Trophoblast cell (in vitro differentiated cells and primary cell): ENCODE measurements at regions not wholly inside any gene's neighbourhood (a gene's known extent, or its start where the extent isn't known, plus 50 kb on each side); places are given as distances from the start of the nearest gene placed in this dataset.
"Not testable (repeated sequence)": the region's sequence is repeated elsewhere in the genome, so short reads cannot be mapped to it uniquely, and the experiment has no call there.

ENCODE experiments used
- DNase-seq, 2 donors: peaks; one replicate each; pipeline ENCODE4 v3.0.0-alpha.2; 2016
- H2AFZ ChIP-seq: 2 replicates; pipeline ENCODE4 v1.6.1; 2013; ENCODE audit warnings: low read length, moderate library complexity, mild to moderate bottlenecking; ENCODE audit not compliant: insufficient read depth, poor library complexity
- H2AK5ac ChIP-seq: 2 replicates; pipeline ENCODE4 v1.6.1; 2013; ENCODE audit warnings: mild to moderate bottlenecking, low read length
- H2BK120ac ChIP-seq: 2 replicates; pipeline ENCODE4 v1.6.1; 2013; ENCODE audit warnings: low read length, mild to moderate bottlenecking, moderate library complexity; ENCODE audit not compliant: insufficient read depth, poor library complexity
- H2BK12ac ChIP-seq: 2 replicates; pipeline ENCODE4 v1.6.1; 2013; ENCODE audit warnings: mild to moderate bottlenecking, low read length, moderate library complexity
- H2BK5ac ChIP-seq: 2 replicates; pipeline ENCODE4 v1.6.1; 2013; ENCODE audit warnings: low read length, low read depth, moderate library complexity, mild to moderate bottlenecking; ENCODE audit not compliant: poor library complexity
- H3K14ac ChIP-seq: 2 replicates; pipeline ENCODE4 v1.6.1; 2013; ENCODE audit warnings: mild to moderate bottlenecking, low read length
- H3K18ac ChIP-seq: 2 replicates; pipeline ENCODE4 v1.6.1; 2013; ENCODE audit warnings: mild to moderate bottlenecking, low read length
- H3K23ac ChIP-seq: 2 replicates; pipeline ENCODE4 v1.6.1; 2013; ENCODE audit warnings: low read length
- H3K27ac ChIP-seq: 2 replicates; pipeline ENCODE4 v1.5.1; 2013; ENCODE audit warnings: low read depth, mild to moderate bottlenecking, inconsistent platforms, low read length, moderate library complexity
- H3K27me3 ChIP-seq: 2 replicates; pipeline ENCODE4 v1.6.1; 2013; ENCODE audit warnings: inconsistent platforms, mild to moderate bottlenecking, low read length, moderate library complexity; ENCODE audit not compliant: insufficient read depth
- H3K36me3 ChIP-seq, 2 experiments: 1 replicate in 1 of 2; 2 replicates in 1 of 2; pipeline ENCODE4 v1.6.1; 2013; ENCODE audit warnings: low read length in 2 of 2, mild to moderate bottlenecking in 2 of 2, moderate library complexity in 1 of 2; ENCODE audit not compliant: insufficient read depth in 2 of 2, control insufficient read depth in 1 of 2
- H3K4ac ChIP-seq: 2 replicates; pipeline ENCODE4 v1.6.1; 2013; ENCODE audit warnings: low read depth, mild to moderate bottlenecking, low read length, moderate library complexity
- H3K4me1 ChIP-seq, 2 experiments: 1 replicate in 1 of 2; 2 replicates in 1 of 2; pipeline ENCODE4 v1.6.1; 2013; ENCODE audit warnings: low read length in 2 of 2, mild to moderate bottlenecking in 2 of 2, moderate library complexity in 1 of 2; ENCODE audit not compliant: insufficient read depth in 2 of 2, control insufficient read depth in 1 of 2
- H3K4me2 ChIP-seq: 2 replicates; pipeline ENCODE4 v1.6.1; 2013; ENCODE audit warnings: inconsistent platforms, mild to moderate bottlenecking, low read length, moderate library complexity
- H3K4me3 ChIP-seq: 2 replicates; pipeline ENCODE4 v1.5.1; 2013; ENCODE audit warnings: mild to moderate bottlenecking, low read depth, low read length, inconsistent platforms
- H3K79me1 ChIP-seq: one replicate; pipeline ENCODE4 v1.6.1; 2013; ENCODE audit warnings: low read length
- H3K79me2 ChIP-seq: 2 replicates; pipeline ENCODE4 v1.6.1; 2013; ENCODE audit warnings: low read length, mild to moderate bottlenecking; ENCODE audit not compliant: control insufficient read depth, insufficient read depth, poor library complexity
- H3K9ac ChIP-seq: 2 replicates; pipeline ENCODE4 v1.6.1; 2013; ENCODE audit warnings: mild to moderate bottlenecking, low read length
- H3K9me3 ChIP-seq: 2 replicates; pipeline ENCODE4 v1.6.1; 2013; ENCODE audit warnings: low read depth, mild to moderate bottlenecking, control low read depth, inconsistent platforms, low read length; ENCODE audit not compliant: insufficient read depth
- H4K12ac ChIP-seq: 2 replicates; pipeline ENCODE4 v1.6.1; 2013; ENCODE audit warnings: low read depth, mild to moderate bottlenecking, low read length, moderate library complexity
- H4K8ac ChIP-seq: 2 replicates; pipeline ENCODE4 v1.6.1; 2013; ENCODE audit warnings: low read depth, mild to moderate bottlenecking, low read length, moderate library complexity
- H4K91ac ChIP-seq: one replicate; pipeline ENCODE4 v1.6.1; 2013; ENCODE audit warnings: low read depth, mild to moderate bottlenecking, low read length, moderate library complexity
- WGBS: extraction: QIAGEN DNeasy Blood & Tissue Kit; methylation state at CpG from one replicate; pipeline ENCODE4 v1.1.7; 2013; ENCODE audit warnings: missing lambda C conversion rate; ENCODE audit not compliant: insufficient read length, insufficient coverage; ENCODE audit errors: extremely low coverage; 5-methylcytosine and 5-hydroxymethylcytosine counted together

DNA sequence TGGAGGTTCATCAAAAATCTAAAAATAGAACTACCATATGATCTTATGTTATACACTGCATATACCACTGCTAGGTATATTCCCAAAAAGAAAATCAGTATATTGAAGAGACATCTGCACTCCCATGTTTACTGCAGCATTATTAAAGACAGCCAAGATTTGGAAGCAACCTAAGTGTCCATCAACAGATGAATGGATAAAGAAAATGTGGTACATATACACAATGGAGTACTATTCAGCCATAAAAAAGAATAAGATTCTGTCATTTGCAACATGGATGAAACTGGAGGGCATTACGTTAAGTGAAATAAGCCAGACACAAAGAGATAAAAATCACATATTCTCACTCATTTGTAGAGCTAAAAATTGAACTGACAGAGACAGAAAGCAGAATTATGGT is 151.0 kb downstream of the LIG4 start:
- H3K23ac ChIP-seq, H3K14ac ChIP-seq, H2AK5ac ChIP-seq, H2BK12ac ChIP-seq, H3K18ac ChIP-seq, H2BK5ac ChIP-seq, H3K27me3 ChIP-seq, H2AFZ ChIP-seq, H3K79me1 ChIP-seq, DNase-seq, H3K4me3 ChIP-seq, H4K91ac ChIP-seq, H3K9me3 ChIP-seq, H4K8ac ChIP-seq, H3K4ac ChIP-seq, H3K9ac ChIP-seq, H3K27ac ChIP-seq, H3K79me2 ChIP-seq, H3K4me2 ChIP-seq, H2BK120ac ChIP-seq, H3K4me1 ChIP-seq, H3K36me3 ChIP-seq, H4K12ac ChIP-seq: not testable (repeated sequence)
- WGBS, result no CpG with 5 or more reads among the region's 1 CpG

DNA sequence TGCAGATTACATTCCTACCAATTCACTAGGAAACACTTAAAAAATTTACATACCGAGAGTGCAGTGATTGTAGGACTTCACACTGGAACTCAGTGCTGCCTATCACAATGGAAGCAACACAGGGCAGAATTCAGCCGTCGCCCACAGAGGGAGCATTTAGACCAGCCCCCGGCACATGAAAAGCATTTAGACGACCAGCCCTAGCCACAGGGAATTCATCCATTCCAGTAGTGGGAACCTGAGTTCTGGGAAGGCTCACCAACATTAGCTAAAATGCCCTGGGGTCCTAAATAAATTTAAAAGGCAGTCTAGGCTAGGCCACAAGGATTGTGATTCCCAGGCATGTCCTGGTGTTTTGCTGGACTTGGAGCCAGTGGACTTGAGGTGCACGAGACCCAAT is 155.2 kb downstream of the LIG4 start:
- Histone ChIP-seq H3K79me1 (no peaks in the 10 kb centered on the region), H3K79me2 (no peaks in the 10 kb centered on the region), H4K8ac (no peak overlapping the region), H2AFZ (no peak overlapping the region), H3K4ac (no peak overlapping the region), H4K91ac (no peak overlapping the region), H4K12ac (no peak overlapping the region), H2AK5ac (no peak overlapping the region), H3K23ac (no peak overlapping the region), H3K4me1 (peaks cover 3% of the 10 kb centered on the region in 2 experiments), H3K4me3 (no peak overlapping the region), H3K18ac (no peak overlapping the region), H2BK12ac (no peak overlapping the region), H3K27ac (no peak overlapping the region), H3K27me3 (no peaks in the 10 kb centered on the region), H3K14ac (no peak overlapping the region), H2BK5ac (no peak overlapping the region), H3K36me3 (no peaks in the 10 kb centered on the region), H3K9ac (peak overlapping the region; percentile 76), H3K9me3 (no peaks in the 10 kb centered on the region), H2BK120ac (no peak overlapping the region), H3K4me2 (peak overlapping the region; percentile 27)
- no peak for DNase-seq
- no CpG with 5 or more reads among the region's 6 CpGs for WGBS

DNA sequence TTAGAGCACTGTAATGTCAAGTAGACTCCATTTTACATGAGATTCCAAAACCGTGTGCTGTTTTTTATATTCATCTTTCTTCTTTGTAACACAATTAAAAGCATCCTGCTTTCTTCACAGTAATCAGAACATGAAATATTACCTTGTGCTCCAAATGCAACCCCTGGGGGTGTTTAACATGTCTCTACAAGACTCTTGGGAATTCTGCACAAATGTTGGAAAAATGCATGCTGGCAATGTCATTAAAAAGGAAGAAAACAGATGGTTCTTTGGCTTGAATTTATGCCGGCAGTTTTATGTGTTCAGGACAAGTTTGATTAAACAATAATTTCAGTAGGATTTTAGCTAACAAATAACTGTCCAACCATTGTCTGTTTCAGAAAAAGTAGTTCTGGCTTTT is 159.1 kb downstream of the LIG4 start:
- Histone ChIP-seq H2BK12ac (no peak overlapping the region), H4K8ac (no peak overlapping the region), H2BK5ac (no peak overlapping the region), H3K14ac (no peak overlapping the region), H2AFZ (no peak overlapping the region), H2BK120ac (no peak overlapping the region), H3K4me3 (no peak overlapping the region), H3K27ac (no peak overlapping the region), H3K79me1 (no peaks in the 10 kb centered on the region), H3K4me1 (peaks cover 3% of the 10 kb centered on the region in 2 experiments), H2AK5ac (no peak overlapping the region), H3K18ac (no peak overlapping the region), H3K23ac (no peak overlapping the region), H3K79me2 (no peaks in the 10 kb centered on the region), H3K9ac (no peak overlapping the region), H4K91ac (no peak overlapping the region), H3K4ac (no peak overlapping the region), H3K36me3 (no peaks in the 10 kb centered on the region), H3K9me3 (no peaks in the 10 kb centered on the region), H3K4me2 (no peak overlapping the region), H3K27me3 (no peaks in the 10 kb centered on the region), H4K12ac (no peak overlapping the region)
- no peak for DNase-seq
- WGBS, result no CpG with 5 or more reads among the region's 2 CpGs

DNA sequence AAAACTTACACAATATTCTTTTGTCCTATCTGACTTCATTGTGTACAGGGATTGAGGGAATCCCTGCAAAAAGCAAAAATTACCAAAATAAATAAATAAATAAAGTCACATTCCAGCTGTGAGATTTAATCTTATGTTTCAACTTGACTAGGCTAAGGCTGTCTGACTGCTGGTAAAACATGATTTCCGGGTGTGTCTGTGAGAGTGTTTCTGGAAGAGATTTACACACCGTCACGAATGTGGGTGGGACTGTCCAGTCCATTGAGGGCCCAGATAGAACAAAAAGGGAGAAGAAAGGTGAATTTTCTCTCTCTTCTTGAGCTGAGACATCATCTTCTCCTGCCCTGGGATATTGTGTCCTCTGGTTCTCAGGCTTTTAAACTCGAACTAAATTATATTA is 166.1 kb downstream of the LIG4 start:
- Histone ChIP-seq H3K79me2 (no peaks in the 10 kb centered on the region), H3K23ac (no peak overlapping the region), H2BK12ac (no peak overlapping the region), H3K9ac (no peak overlapping the region), H3K14ac (no peak overlapping the region), H2BK120ac (no peak overlapping the region), H2BK5ac (no peak overlapping the region), H3K18ac (no peak overlapping the region), H2AK5ac (no peak overlapping the region), H4K12ac (no peak overlapping the region), H4K8ac (no peak overlapping the region), H3K27ac (no peak overlapping the region), H3K4ac (no peak overlapping the region), H3K4me1 (no peaks in the 10 kb centered on the region), H3K9me3 (peaks cover 2% of the 10 kb centered on the region), H2AFZ (no peak overlapping the region), H3K27me3 (no peaks in the 10 kb centered on the region), H4K91ac (no peak overlapping the region), H3K4me3 (no peak overlapping the region), H3K79me1 (no peaks in the 10 kb centered on the region), H3K4me2 (no peak overlapping the region), H3K36me3 (no peaks in the 10 kb centered on the region)
- no CpG with 5 or more reads among the region's 4 CpGs for WGBS
- DNase-seq, result no peak
